NCI-H2029 treated with DMSO at 0.1 percent for 48 hours (cell line): ENCODE measurements at regions not wholly inside any gene's neighbourhood (a gene's known extent, or its start where the extent isn't known, plus 50 kb on each side); places are given as distances from the start of the nearest gene placed in this dataset.

ENCODE experiments used
- DNase-seq: peaks from one replicate; lab custom pipeline; 2025; lab: John Stamatoyannopoulos, UW

DNA sequence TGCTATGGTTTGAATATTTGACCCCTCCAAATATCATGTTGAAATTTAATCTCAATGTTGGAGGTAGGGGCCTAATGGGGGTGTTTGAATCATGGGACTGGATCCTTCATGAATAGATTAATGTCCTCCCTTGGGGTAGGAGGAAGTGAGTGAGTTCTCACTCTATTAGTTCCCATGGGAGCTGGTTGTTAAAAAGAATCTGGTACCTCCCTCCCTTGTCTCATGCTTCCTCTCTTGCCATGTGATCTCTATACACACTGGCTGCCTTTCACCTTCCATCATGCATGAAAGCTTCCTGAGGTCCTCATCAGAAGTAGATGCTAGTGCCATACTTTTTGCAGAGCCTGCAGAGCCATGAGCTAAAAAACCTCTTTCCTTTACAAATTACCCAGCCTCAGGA is 177.7 kb upstream of the MCTP2 start:
- no peak for DNase-seq

GRCh38 chr15:94052711-94053110 is 178.7 kb upstream of the MCTP2 start:
- no peak for DNase-seq

- no peak for DNase-seq
These were observed 183.8 kb upstream of the MCTP2 start for GRCh38 chr15:94047566-94047965.

DNA sequence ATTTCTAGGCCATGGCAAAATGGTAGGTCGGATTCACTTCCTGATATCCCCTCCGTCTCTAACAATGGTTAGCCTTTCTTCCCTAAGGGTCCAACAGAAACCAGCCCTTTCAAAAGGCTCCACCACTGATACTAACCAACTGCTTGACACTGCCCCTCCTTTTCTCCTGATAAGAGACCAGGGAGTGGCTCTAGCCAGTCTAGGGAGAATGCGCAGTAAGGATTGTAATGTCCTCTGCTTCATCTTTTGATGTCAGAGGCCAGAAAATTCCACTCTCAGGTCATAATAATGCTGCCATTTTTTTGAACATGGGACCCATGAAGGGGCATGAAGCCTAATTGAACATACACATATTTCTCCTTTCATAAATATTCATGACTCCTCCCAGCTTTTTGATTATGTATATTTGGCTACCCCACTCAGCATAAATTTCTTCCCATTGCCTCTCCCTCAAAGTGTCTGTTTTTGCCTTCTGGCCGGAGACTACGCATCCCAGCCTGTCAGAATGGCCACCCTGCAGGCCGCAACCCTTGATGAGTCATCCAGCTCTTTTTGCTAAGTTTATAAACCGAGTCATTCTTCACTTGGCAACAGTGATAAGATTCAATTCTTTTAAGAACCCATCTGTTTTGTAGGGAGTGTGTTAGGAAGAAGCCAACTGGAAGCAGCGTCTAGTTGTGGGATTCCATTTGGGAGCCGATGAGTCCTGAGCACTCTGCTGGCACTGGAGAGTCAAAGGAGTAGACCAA is 189.0 kb upstream of the MCTP2 start:
- DNase-seq, result no peak

DNA sequence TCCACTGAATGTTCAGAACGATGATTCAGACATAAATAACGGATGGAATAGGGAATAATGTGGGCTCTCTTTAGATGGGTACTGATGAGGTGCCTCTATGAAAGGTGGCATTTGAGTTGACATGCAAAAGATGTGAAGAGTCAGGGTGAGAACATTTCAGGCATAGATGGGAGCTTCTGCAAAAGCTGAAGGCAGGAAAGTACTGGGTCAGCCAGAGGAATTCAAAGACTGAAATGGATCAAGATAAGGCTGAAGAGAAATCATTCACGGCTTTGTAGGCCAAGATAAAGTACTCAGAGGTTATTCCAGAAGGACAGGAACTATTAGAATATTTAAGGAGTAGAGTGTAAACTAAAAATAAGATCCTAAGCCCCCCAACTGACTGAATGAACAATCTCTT is 189.6 kb upstream of the MCTP2 start:
- DNase-seq, result no peak

DNA sequence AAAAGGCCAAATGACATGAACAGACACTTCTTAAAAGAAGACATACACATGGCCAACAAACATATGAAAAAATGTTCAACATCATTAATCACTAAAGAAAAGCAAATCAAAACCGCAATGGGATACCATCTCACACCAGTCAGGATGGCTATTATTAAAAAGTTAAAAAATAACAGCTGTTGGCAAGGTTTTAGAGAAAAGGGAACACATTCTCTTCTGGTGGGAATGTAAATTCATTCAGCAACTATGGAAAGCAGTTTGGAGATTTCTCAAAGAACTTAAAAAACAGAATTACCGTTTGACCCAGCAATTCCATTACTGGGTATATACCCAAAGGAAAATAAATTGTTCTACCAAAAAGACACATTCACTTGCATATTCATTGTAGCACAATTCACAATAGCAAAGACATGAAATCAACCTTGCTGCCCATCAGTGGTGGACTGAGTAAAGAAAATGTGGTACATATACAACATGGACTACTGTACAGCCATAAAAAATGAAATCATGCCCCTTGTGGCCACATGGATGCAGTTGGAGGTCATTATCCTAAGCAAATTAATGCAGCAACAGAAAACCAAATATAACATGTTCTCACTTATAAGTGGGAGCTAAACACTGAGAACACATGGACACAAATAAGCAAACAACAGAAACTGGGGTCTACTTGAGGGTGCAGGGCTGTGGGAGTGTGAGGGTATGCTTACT is 190.7 kb upstream of the MCTP2 start:
- DNase-seq, result no peak

DNA sequence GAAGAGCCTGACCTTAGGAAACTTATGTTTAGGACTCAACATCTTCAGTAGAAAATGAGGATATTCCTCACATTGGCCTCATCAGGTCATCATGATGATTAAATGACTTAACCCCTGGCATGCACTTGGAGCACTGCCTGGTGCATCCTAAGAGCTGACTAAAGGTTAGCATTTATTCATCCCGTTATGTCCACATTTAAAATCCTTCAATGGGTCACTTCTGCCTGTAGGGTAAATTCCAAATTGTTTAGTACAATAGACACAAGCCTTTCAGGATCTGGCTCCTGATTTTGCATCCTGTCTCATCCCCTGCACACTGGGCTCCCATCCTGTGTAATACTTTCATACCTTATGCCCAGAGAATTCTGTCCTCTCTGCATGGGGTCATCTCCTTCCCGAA is 195.2 kb upstream of the MCTP2 start:
- DNase-seq, result no peak

- DNase-seq, result no peak
These were observed 197.7 kb upstream of the MCTP2 start for GRCh38 chr15:94033683-94034020.

DNA sequence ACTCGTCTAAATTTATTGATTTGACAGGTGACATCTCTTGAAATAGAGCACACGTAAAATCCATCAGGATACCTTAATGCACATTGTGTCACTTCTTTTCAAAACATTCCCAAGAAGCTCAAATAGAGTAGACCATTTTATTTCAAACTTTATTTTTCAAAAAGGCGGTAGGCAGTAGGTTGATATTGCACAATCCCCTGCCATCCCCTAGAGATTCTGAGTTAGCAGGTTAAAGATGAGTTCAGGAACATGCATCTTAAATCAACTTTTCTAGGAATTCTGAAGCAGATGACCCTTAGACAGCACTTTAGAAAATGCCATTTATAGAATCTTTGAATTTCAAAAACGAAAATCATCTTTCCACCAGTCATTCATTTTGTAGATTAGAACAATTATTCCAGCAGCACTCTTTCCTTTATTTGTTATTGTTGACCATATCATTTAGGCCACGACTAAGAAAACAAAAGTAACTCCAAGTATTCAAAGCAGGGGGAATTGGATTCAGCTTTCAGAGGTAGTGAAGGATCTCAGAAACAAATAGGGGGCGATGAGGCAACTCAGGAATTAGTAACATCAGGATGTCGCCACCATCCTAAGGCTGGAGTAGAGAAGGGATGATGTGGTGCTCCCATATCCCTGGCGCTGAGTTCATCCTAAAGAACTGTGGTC is 198.2 kb upstream of the MCTP2 start:
- DNase-seq, result no peak

GRCh38 chr15:94032571-94032970 is 198.8 kb upstream of the MCTP2 start:
- no peak for DNase-seq

GRCh38 chr15:94031072-94031471 is 200.3 kb upstream of the MCTP2 start:
- DNase-seq, result no peak

DNA sequence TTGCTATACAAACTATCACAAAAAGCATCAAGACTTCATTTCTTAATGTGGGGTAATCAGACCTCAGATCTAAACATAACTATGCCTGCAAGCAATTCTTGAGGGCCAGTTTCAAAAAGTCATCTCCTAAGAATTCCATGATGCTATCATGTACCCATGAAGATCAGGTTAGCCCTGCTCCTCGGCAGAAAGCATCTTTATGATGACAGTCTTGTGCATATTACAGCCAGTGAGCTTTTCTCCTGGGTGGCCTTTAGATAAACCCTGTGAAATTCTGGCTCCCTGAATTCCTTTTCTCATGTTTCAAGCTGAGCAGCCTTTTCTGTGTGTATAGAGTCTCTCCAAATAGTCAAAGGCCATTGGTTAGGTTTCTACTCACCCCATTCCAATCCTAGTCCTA is 201.9 kb upstream of the MCTP2 start:
- no peak for DNase-seq

DNA sequence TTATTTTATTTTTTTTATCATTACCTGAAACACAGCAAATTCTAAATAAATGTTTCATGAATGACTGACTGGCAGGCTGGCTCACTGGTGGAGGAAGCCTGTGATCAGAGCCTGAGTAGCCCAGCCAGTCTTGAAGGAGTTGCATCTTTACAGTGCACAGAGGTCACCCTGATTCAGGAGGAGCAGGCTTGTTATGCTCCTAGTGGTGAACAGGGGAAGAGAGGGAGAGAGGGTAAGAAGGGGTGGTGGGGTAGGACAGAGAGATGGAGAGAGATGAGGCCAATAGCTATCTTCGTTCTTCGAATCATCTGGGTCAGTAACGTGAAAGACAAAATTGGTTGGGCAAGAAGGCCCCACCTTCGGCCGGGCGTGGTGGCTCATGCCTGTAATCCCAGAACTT is 202.6 kb upstream of the MCTP2 start:
- no peak for DNase-seq

- DNase-seq, result no peak
These were observed 203.2 kb upstream of the MCTP2 start for GRCh38 chr15:94028121-94028520.

GRCh38 chr15:94027581-94027980 is 203.8 kb upstream of the MCTP2 start:
- DNase-seq, result no peak

DNA sequence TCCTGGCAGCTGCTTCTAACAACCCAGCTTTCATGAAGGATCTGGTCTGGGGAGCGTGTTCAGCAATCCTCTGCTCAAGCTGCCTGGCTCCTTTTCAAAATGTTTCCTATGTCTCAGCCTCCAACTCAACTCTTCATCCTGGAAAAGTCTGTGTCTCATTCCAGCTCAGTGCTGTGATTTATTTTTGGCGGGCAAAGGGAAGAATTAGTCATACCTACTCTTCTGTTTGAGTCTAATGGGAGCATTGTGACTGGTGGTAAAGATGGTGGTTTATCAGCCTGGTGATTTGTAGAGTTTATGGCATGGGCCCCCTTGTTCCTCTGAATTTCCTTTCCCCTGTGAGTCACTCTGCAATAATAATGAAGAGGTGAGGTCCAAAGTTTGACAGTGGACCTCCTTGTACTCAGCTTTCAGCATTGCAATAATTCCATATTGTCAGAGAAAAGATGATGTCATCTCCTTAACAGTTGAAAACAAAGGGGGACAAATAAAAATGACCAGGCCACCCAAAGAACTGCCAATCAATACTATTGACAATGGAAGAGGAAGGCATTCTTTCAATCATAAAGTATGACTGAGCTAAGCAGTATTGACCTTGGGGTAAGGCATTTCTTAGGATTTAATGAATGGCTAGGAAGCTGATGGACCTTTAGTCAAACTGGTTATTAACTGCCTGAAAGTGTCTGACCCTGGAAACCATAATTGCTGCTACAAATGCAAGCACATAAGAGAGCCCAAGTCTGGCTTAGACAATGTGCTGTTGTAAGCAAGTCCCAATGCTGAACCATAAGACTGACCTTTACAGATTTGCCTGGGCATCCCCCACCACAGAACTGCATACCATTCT is 204.7 kb upstream of the MCTP2 start:
- DNase-seq, result no peak

GRCh38 chr15:94023531-94023930 is 207.8 kb upstream of the MCTP2 start:
- DNase-seq, result no peak

GRCh38 chr15:94021621-94022320 is 209.6 kb upstream of the MCTP2 start:
- DNase-seq, result no peak

GRCh38 chr15:94019062-94019461 is 212.3 kb upstream of the MCTP2 start:
- DNase-seq, result no peak

- no peak for DNase-seq
These were observed 216.0 kb upstream of the MCTP2 start for GRCh38 chr15:94015324-94015723.

- DNase-seq, result no peak
These were observed 223.0 kb upstream of the MCTP2 start for GRCh38 chr15:94008104-94009074.
